ENCODE measurements at regions not wholly inside any gene's neighbourhood (a gene's known extent, or its start where the extent isn't known, plus 50 kb on each side); places are given as distances from the start of the nearest gene placed in this dataset.

DNA sequence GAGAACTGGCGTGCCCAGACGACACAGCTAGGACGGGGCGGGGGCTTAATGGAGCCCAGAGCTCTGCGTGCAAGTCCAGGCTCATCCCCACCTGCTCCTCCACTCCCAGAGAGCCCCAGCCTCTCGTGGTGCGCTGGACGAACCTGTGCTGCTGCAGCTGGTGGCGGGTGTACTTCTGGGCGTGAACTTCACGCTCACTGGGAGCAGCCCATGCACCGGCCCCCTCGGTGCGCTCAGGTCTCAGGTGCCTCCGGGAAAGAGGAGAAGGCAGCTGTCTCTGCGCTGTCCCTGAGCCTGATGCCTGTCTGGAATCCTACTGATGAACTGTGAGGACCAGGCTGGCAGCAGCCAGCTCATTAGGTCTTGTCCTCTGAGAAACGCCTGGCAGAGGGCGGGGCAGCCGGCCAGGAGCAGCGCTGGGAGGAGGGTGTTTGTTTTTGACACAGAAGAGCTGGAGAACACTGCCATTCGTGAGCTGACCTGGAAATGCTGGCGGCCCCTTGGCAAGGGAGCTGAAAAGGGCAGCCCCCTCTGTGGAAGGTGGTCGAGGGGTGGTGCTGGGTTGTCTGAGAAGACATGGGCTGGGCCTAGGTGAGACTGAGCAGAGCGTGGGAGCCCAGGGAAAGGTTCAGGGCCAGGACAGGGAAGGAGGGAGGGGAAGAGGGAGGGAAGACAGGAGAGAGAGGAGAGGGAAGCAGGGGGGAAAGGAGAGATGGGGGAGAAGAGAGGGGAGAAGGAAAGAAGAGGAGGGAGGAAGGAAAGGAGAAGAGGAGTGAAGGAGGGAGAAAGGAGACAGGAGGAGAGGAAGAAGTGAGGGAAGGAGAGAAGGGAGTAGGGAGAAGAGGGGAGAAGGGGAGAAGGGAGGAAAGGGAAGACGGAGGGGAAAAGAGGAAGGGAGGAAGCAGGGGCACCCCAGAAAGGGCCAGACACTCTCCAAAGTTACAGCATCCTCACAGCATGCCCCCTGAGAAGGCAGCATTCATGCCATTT lies 53.5 kb upstream of the TNS3 start:
- no peak for TF ChIP-seq CTCF (IDR thresholded peaks at IDR 0.05; ENCODE audit: control insufficient read depth, extremely low read depth, insufficient read depth)
- peak; percentile 28 for DNase-seq (ENCODE audit: low read depth)
- H3K4me3 ChIP-seq (ENCODE audit: low read depth, low read length): no peak overlapping the region

DNA sequence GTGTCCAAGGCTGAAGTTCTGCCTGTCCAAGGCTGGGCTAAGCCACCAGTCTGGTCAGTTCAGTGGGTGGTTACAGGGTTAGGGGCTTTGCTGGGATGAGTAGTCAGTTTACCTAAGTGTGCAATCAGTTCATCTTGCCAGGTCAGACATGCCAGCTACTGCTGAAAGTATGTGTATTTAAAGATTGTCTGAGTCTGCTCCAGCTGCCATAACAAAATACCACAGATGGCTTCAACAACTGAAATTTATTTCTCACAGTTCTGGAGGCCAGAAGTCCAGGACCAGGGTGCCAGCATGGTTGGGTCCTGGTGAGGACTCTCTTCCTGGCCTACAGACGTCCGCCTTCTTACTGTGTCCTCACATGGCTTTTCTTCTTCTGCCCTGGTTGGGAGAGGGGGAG lies 52.4 kb upstream of the TNS3 start:
- no peak for DNase-seq (ENCODE audit: low read depth)
- TF ChIP-seq CTCF (IDR thresholded peaks at IDR 0.05; ENCODE audit: control insufficient read depth, extremely low read depth, insufficient read depth): no peak
- H3K4me3 ChIP-seq (ENCODE audit: low read depth, low read length): no peak overlapping the region

DNA sequence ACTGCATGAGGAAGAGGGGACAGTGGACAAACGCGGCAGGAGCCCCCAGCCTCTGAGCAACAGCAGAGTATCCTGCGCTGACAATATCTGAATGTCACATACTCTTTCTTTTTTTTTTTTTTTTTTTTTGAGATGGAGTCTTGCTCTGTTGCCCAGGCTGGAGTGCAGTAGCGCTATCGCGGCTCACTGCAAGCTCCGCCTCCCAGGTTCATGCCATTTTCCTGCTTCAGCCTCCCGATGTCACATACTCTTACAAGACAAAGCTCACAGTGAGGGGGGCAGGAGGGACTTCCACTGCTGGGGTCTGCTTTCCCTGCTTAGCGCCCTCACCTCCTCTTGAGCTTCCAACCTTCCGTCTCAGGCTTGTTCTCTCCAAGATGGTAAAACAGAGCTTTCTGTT lies 51.2 kb upstream of the TNS3 start:
- no peak for TF ChIP-seq CTCF (IDR thresholded peaks at IDR 0.05; ENCODE audit: control insufficient read depth, extremely low read depth, insufficient read depth)
- DNase-seq (ENCODE audit: low read depth): no peak
- H3K4me3 ChIP-seq (ENCODE audit: low read depth, low read length): no peak overlapping the region

All from LNCaP clone FGC (cell line).